OCI-LY3 (cell line): ENCODE measurements at regions not wholly inside any gene's neighbourhood (a gene's known extent, or its start where the extent isn't known, plus 50 kb on each side); places are given as distances from the start of the nearest gene placed in this dataset.

Experiments used
- EZH2phosphoT487 ChIP-seq: fragments of 200-600 bp; shearing (Covaris generic); IDR thresholded peaks from 2 replicates; pipeline ENCODE4 v1.6.1; 2018; ENCODE audit warnings: antibody characterized with exemption, mixed run types, low read depth
- TF ChIP-seq, protein P1 (sequence below): fragments of 200-600, 300-600 bp; sonication (generic); IDR thresholded peaks from 2 replicates; pipeline ENCODE4 v1.5.1; 2014; ENCODE audit warnings: antibody characterized with exemption, low read length, low read depth

DNA sequence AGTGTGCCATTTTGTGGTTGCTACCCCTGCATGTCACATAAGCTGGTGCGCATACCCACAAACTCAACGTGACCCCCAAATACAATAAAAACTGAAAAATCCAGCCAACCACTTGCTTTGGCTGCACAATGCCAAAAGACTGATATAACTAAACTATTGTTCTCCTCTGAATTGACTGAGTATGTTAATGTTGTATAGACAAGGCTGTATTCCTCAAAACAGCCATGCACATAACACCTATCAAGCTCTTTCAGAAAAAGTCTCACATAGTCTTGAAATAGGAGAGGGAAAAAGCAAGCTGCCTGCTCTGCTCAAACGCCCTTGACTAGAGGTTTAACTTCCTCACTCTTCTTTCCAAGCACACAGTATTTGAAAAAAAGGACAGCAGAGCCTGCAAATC, 126.4 kb upstream of the NOCT start:
- TF ChIP-seq, protein P1, sequence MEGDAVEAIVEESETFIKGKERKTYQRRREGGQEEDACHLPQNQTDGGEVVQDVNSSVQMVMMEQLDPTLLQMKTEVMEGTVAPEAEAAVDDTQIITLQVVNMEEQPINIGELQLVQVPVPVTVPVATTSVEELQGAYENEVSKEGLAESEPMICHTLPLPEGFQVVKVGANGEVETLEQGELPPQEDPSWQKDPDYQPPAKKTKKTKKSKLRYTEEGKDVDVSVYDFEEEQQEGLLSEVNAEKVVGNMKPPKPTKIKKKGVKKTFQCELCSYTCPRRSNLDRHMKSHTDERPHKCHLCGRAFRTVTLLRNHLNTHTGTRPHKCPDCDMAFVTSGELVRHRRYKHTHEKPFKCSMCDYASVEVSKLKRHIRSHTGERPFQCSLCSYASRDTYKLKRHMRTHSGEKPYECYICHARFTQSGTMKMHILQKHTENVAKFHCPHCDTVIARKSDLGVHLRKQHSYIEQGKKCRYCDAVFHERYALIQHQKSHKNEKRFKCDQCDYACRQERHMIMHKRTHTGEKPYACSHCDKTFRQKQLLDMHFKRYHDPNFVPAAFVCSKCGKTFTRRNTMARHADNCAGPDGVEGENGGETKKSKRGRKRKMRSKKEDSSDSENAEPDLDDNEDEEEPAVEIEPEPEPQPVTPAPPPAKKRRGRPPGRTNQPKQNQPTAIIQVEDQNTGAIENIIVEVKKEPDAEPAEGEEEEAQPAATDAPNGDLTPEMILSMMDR: no peak
- no peak for TF ChIP-seq EZH2phosphoT487
